Umbilical cord (tissue), 1 donor: ENCODE measurements at regions not wholly inside any gene's neighbourhood (a gene's known extent, or its start where the extent isn't known, plus 50 kb on each side); places are given as distances from the start of the nearest gene placed in this dataset.
"Not testable (repeated sequence)": the region's sequence is repeated elsewhere in the genome, so short reads cannot be mapped to it uniquely, and the experiment has no call there.

ENCODE experiments used
- DNase-seq: peaks from one replicate; pipeline ENCODE4 v3.0.0-alpha.2; 2015; ENCODE audit warnings: low spot score

DNA sequence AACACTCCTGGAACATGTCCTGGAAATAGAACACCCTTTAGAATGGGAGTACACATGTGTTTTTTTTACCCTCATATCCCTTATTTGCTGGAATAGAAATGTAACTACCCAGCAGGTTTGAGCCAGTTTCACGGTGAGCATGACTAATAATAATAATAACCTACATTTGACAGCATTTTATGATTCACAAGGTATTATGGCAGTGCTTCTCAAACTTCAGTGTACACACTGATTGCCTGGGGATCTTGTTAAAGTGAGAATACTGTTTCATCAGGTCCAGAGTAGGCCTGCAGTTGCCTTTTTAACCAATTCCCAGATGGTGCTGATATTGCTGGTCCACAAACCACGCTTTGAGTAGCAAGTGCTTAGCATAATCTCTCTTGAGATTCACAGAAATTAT is 63.9 kb downstream of the NFKBIZ start:
- DNase-seq = no peak

DNA sequence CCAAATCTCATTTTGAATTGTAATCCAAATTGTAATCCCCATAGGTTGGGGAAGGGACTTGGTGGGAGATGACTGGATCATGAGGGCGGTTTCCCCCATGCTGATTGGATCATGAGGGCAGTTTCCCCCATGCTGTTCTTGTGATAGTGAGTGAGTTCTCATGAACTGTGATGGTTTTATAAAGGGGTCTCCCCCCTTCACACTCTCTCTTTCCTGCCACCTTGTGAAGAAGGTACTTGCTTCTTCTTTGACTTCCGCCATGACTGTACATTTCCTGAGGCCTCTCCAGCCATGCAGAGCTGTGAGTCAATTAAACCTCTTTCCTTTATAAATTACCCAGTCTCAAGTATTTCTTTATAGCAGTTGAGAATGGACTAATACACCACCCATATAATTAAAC is 68.4 kb downstream of the NFKBIZ start:
- DNase-seq = not testable (repeated sequence)

DNA sequence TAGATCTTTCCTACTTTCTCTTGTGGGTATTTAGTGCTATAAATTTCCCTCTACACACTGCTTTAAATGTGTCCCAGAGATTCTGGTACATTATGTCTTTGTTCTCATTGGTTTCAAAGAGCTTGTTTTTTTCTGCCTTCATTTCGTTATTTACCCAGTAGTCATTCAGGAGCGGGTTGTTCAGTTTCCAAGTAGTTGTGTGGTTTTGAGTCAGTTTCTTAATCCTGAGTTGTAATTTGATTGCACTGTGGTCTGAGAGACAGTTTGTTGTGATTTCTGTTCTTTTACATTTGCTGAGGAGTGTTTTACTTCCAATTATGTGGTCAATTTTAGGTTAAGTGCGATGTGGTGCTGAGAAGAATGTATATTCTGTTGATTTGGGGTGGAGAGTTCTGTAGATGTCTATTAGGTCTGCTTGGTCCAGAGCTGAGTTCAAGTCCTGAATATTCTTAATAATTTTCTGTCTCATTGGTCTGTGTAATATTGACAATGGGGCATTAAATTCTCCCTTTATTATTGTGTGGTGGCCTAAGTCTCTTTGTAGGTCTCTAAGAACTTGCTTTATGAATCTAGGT is 72.9 kb downstream of the NFKBIZ start:
- DNase-seq = not testable (repeated sequence)

DNA sequence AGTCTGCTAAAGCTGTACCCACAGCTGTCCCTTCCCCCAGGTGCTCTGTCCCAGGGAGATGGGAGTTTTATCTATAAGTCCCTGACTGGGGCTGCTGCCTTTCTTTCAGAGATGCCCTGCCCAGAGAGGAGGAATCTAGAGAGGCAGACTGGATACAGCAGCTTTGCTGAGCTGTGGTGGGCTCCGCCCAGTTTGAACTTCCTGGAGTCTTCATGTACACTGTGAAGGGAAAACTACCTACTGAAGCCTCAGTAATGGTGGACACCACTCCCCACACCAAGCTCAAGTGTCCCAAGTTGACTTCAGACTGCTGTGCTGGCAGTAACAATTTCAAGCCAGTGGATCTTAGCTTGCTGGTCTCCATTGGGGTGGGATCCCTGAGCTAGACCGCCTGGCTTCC is 75.3 kb downstream of the NFKBIZ start:
- not testable (repeated sequence) for DNase-seq

DNA sequence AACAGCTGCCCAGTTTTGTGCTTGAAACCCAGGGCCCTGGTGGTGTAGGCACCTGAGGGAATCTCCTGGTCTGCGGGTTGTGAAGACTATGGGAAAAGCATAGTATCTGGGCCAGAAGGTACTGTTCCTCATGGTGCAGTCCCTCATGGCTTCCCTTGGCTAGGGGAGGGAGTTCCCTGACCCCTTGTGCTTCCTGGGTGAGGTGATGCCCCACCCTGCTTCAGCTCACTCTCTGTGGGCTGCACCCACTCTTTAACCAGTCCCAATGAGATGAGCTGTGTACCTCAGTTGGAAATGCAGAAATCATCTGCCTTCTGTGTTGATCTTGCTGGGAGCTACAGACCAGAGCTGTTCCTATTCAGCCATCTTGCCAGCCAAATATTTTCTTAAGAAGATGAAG is 75.8 kb downstream of the NFKBIZ start:
- not testable (repeated sequence) for DNase-seq

DNA sequence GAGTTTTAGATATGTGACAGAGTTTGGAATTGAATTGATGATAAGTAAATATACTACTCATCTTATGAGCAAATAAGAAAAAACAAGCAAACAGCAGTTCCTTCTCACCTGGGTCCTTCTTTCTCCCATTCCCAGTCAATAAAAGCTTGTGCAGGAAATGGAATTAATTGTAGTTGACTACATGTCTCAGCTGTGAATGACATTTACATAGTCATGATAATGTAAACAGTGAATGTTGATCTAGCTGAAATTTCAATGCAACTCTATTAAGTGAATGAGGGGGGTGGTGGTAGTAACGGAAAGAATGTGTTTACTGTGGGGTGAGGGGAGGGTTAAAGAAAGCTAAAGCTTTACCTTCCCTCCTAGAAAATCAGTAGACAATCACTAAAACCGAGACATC is 76.2 kb downstream of the NFKBIZ start:
- DNase-seq = no peak

DNA sequence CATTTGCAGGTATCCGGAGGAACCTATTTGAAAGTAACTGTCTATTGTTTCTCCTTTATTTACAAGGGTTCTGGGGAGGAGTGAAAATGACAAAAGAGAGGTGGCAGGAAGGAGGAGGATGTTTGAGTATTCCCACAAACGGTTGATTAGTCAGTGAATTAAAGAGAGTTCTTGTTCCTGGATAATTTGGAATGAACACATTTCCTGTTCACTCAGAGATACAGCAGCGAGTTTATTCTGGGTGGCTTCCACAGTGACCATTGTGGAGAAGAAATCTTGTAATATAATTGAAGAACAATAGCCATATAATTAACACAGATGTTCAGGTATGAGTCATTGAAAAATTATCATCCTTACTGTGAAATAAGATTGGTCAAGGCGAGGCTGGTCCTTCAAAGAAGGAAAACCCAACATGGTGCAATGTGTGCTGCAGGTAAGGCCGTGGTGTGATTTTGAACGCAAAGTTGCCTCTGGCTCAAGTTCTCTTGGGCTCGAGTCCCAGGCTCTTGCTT is 77.3 kb downstream of the NFKBIZ start:
- DNase-seq = no peak

DNA sequence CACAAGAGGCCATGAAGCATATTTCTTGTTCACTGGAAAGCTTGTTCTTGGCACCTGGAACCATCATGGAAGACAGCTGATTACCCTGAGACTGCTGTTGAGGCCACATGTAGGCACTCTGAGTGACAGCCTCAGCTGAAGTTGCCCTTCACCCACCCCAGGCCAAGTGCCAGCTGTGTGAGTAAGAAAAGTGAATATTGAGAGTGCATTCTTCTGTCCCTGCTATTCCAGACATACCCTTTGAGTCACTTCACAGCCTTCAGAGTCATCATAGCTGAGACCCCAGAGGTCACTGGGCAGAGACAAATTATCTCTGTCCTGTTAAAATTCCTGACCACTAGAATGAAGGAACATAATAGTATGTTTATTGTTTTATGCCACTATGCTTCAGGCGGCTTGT is 79.6 kb downstream of the NFKBIZ start:
- DNase-seq = no peak

DNA sequence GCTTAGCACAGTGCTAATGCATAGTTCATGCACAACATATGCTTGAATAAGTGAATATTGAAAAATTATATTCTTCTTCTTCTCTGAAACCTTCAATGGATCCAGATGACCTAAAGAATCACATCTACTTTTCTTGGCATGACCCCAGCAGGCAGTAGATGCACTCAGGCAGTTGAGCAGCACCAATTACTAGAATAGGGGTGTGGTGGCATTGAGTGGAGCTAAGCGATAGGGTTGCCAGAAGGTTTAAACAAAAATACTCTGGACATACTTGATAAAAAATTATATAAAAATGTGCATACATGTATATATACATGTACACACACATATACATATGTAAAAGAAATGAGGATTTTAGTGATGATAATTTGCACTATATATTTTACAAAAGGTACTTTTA is 81.8 kb downstream of the NFKBIZ start:
- no peak for DNase-seq

DNA sequence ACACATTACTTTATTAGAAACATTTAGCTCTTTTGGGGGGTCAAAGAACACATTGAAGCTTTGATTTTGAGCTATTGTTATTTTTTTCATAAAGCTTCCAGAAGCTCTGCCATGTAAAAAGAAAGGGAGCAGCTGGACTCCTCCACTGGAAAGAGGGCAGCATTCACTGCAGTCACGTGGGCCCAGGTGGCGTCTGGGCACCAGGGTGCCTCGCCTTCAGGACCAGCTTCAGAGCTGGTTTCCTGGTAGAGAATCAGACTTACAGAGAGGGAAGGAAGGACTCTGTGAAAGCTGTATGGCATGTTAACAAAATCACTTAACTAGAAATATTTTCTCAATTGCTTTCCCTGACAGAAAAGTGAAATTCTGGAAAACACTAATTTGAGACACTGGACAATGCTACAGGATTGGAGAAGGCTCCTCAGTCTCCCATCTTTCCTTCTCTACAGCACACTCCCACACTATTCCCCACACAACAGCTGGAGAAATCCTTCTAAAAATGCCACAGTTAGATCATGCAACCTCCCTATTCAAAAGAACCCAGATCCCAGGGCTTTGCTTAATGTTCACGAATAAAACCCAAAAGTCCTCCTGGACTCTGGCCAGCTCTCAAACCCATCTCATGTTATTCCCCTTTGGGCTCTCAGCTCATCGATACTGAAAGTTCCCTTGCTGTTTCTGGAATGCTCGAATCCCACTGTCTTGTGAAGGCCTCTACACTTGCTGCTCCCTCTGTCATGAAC is 83.2 kb downstream of the NFKBIZ start:
- DNase-seq = peak; percentile 65

DNA sequence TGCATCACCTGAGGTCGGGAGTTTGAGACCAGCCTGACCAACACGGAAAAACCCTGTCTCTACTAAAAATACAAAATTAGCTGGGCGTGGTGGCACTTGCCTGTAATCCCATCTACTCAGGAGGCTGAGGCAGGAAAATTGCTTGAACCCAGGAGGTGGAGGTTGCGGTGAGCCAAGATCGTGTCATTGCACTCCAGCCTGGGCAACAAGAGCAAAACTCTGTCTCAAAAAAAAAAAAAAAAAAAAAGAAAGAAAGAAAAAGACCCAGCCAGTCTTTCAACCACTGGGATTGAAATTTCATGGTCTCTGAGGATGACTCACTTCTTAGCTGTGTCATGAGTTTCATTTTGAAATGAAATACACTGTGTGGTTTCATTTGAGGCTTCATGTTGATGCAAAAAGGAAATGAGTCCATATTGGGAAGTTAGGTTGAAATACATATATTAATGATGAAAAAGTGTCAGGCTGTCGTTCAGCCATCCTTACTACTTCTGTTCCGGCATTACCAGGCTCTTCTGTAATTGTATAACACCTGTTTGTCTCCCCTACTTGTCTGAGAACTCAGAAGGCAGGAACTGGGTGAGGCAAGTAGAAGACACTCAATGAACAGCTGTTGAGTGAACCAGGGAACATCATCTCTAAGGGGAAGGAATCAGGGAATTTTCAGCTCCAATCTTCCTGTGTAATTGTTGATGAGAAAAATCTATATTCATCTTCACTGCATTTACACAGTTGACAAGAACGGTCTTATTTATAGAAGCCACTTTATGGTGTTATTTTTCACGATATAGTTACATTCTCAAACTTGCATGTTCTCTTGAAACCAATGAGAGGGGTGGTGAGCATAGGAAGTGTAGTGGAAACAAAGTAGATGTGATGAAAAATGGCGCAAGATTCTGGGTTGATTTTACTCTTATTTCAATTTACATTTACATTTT is 87.4 kb downstream of the NFKBIZ start:
- DNase-seq = peak; percentile 42

DNA sequence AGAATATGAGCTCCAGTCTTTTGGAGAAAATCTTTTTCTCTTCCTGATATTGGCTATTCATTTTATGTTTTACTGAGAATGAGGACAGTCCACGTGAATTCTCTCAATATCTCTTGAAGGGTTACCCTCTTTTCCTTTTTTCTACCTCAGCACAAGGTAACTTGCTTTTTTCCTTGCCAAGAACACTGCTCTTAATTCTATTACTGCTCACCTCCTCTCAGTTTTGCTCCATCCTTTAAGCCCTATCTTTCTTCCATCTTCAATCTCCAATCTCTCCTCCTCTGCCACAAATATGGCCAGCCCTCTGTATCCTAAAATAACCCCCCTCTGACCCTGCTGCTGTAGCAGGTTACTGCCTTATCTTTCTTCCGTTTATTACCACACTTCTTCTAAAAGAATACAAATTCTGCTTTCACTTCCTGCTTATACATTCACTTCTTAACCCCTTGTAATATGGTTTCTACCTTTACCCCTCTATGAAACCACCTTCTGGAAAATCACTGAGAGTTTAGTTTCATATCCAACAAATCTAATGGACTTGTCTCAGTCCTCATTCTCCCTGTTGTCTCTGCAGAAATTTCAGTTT is 89.0 kb downstream of the NFKBIZ start:
- no peak for DNase-seq

DNA sequence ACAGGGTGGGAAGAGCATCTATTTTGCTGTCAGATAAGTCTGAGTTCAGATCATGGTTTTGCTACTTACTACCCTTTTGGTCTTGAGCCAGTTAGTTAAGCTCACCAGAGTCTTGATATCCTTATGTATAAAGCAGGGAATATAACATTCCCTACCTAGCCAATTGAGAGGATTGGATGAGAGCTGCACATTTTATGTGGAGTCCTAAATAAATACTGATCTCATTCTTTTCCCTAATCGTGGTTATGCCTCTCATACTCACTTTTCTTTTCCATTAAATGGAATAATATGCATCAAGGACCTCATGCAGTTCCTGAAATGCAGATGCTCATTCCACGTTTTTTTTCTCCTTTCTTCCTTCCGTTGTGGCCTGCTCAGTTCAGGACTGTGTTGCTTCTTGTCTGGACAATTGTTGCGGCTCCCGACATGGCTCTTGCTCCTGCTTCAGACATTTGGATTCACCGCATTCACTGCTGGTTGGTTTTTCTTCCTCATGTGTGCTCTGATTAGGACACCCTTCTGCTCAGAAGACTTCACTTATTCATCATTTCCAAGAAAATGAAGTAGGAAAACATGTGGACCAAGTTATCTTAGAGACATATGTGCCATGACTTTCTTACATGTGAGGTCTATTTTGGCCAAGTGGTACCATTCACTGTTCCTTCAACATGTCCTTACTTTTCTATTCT is 90.2 kb downstream of the NFKBIZ start:
- peak; percentile 78 for DNase-seq

DNA sequence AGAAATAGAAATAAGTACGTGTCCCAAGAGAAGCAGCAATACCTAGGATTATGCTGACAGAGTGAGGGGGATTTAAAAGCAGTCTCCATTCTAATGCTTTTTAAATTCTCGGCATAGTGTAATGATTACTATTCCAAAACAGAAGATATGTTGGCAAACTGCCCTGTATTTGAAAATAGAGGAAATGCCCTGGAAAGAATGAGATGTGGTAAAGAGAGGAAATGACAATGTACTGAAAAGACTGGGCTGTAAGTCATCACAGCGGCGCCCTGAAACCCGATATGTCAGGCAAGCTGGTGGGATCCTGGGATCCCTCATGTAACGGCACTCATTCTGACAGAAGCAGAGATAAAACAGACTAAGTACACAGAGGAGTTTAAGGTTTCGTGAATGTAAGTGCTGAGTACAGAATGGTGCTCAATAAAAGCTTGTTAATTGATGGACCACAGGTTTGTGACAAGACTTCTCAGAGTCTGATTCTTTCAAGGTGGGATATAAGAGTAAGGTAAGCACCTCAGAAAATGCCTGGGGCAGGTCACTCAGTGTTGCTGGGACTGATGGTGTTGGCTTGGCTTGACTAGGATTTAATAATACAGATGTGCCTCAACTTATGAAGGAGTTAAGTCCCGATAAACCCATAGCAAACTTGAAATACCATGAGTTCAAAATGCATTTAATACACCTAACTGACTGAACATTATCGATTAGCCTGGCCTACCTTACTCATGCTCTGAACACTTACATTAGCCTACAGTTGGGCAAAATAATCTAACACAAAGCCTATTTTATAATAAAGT is 91.4 kb downstream of the NFKBIZ start:
- DNase-seq = peak; percentile 98

DNA sequence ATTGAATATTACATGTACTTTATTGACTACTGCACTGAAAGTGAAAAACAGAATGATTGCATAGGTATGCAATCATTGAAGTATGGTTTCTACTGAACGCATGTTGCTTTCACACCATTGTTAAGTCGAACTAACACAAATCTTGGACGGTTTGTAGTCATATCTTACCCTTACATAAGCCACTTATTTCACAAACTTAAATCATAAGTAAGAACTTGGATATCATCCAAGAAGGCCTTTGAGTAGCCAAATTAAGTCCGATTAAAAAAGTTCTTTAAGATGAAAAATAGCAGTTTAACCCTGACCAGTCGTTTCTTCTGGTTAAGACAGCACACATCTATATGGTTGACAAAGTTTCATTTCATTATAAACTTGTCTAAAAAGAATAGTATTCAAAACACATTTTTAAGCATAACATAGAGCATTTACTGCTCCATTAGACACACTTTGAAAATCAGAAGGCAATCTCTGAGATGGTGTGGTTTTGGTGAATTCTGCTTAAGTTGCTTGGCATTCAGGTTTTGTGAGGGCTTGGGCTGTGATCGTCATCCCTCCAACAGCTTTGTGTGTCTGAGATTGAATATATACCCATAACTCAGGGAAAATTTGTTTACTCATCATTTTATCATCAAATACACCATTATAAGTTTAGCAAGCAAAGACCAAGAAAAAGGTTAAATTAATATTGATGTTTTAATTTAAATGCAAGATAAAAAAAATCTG is 92.2 kb downstream of the NFKBIZ start:
- DNase-seq = peak; percentile 50

DNA sequence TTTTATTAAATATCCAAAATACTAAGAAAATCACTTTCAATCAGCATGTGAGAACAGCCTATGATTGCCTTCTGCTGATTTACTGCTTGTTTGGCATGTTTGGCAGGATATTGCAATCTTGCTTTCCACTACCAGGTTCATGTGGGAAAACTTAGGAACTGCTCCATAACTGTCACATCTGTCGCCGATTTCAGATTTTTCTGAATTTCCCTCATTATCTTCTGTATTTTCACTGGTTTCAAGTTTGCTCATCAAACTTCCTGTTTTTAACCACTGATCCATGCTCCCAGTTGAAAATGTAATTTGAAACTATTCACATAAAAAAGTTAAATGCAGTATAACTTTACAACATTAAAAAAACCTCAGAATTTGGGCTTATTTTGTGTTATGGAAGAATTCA is 93.0 kb downstream of the NFKBIZ start:
- peak; percentile 42 for DNase-seq

DNA sequence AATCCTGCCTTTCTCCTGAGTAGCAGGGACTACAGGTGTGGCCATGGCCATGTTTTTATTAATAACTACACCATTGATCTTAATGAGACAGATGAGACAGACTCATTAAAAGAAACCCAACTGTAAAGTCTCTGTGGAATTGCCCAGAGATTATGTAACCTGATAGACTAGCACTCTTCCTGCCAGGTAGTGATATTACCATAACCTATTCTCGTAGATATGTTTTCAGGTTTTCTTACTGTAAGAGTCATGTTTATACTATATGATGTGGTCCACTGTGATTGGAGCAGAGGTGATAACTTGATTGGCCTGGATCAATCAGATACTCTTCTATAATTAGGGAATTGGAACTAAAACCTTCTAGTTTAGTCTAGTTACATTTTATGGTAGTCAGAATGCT is 93.7 kb downstream of the NFKBIZ start:
- DNase-seq = no peak

DNA sequence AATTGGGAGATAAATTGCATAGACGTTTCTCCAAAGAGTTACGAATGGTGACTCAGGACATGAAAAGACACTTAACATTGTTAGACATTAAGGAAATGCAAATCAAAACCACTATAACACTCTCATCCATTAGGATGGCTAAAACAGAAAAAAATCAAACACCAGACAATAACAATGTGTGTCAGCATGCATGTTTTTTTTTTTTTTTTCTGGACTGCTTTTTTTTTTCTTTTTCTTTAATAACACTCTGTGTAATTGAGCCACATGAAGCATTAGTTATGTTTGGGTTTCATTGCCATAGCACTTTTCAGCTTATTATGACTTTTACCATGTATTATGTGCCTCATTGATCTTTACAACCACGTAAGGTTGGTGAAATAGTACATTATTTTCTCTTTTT is 95.0 kb downstream of the NFKBIZ start:
- DNase-seq = no peak

DNA sequence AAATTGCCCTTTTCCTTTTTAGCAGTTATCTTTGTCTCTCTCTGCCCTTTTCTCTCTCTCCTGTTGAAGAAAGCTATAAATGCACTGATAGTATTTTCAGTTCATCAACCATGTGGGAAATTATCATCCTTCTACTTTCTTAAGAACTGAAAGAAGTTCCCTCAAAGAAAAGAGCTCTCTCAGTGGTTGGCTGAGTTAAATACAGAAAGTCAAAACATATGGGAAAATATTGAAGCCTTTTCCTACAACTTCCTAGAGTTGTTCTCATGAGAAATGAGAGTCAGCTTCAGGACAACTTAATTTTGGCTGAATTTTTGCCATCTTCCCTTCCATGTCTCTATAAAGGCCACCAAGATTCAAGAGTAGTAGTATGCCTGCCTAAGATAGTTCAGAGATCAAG is 96.7 kb downstream of the NFKBIZ start:
- DNase-seq = no peak

DNA sequence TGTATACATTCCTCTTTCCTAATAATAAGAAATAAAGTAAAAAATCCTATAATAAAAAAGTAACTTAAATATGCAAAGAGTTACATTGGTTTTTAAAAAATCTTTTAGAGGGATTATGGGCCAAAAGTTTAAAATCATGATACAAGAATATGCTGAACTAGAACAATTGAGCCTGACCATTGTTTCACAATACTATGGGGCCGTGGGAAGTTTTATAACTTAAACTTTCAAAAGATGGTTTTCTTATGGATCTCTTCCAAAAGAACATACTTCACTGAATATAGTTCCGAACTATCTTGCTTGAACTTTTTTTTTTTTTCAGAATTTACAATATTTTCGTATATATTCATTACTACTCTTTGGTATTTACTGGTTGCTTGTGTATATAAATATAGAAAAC is 97.6 kb downstream of the NFKBIZ start:
- no peak for DNase-seq
